H1 (cell line): ENCODE measurements at regions not wholly inside any gene's neighbourhood (a gene's known extent, or its start where the extent isn't known, plus 50 kb on each side); places are given as distances from the start of the nearest gene placed in this dataset.

Experiments used
- CTCF ChIA-PET: fragments of 300-600 bp; sonication (Branson Sonifier 250); formaldehyde crosslinking; loops from one replicate; lab custom pipeline; 2021; ENCODE audit not compliant: partially characterized antibody; lab: Charles Lee
- POLR2A ChIA-PET: fragments of 300-600 bp; sonication (Branson Sonifier 250); formaldehyde crosslinking; loops from one replicate; lab custom pipeline; 2021; ENCODE audit warnings: inconsistent platforms; ENCODE audit not compliant: partially characterized antibody; lab: Charles Lee
- DNase-seq, 2 experiments: peaks; one replicate each; pipeline versions ENCODE4 v3.0.0 to v3.0.0-alpha.2; 2010 to 2022; ENCODE audit warnings: low spot score in 2 of 2, low read depth in 1 of 2, mixed read lengths in 1 of 2
- FAIRE-seq: peaks from 2 replicates; lab custom pipeline; 2011; peaks lifted over from hg19 to GRCh38; lab: Jason Lieb, UNC
- H2AFZ ChIP-seq: 2 replicates; pipeline ENCODE4 v1.8.1; 2012; ENCODE audit warnings: low read length, inconsistent platforms
- H2AK5ac ChIP-seq: 2 replicates; pipeline ENCODE4 v1.6.1; 2013; ENCODE audit warnings: low read depth, low read length
- H2BK120ac ChIP-seq: replicated peaks from 2 replicates; pipeline ENCODE3; 2013; ENCODE audit warnings: low read depth, low read length, inconsistent platforms
- H2BK12ac ChIP-seq: 2 replicates; pipeline ENCODE4 v1.6.1; 2013; ENCODE audit warnings: low read depth, low read length
- H2BK15ac ChIP-seq: 2 replicates; pipeline ENCODE4 v1.6.1; 2013; ENCODE audit warnings: low read length
- H2BK20ac ChIP-seq: 2 replicates; pipeline ENCODE4 v1.6.1; 2013; ENCODE audit warnings: low read length
- H2BK5ac ChIP-seq: 2 replicates; pipeline ENCODE4 v1.6.1; 2013; ENCODE audit warnings: low read depth, low read length
- H3K14ac ChIP-seq: 2 replicates; pipeline ENCODE4 v1.6.1; 2013; ENCODE audit warnings: inconsistent platforms; ENCODE audit not compliant: insufficient read length
- H3K18ac ChIP-seq: 2 replicates; pipeline ENCODE4 v1.6.1; 2013; ENCODE audit warnings: low read length; ENCODE audit errors: extremely low read depth
- H3K23ac ChIP-seq: 2 replicates; pipeline ENCODE4 v1.6.1; 2013; ENCODE audit warnings: inconsistent platforms; ENCODE audit not compliant: insufficient read length
- H3K23me2 ChIP-seq: 2 replicates; pipeline ENCODE4 v1.6.1; 2013; ENCODE audit warnings: low read depth, low read length
- H3K27ac ChIP-seq: 2 replicates; pipeline ENCODE4 v1.6.1; 2011; ENCODE audit warnings: low read depth, low read length, inconsistent platforms
- H3K27me3 ChIP-seq, 4 experiments: replicated peaks in 1 of 4; 1 replicate in 1 of 4; 2 replicates in 3 of 4; pipeline versions ENCODE4 v1.6.1 to v1.8.1; 2011 to 2013; ENCODE audit warnings: low read length in 3 of 4, mild to moderate bottlenecking in 3 of 4, inconsistent platforms in 2 of 4, mixed read lengths in 2 of 4, moderate library complexity in 1 of 4; ENCODE audit not compliant: control insufficient read depth in 3 of 4, insufficient read depth in 3 of 4; ENCODE audit errors: extremely low read depth in 1 of 4
- H3K36me3 ChIP-seq, 4 experiments: 2 replicates each; pipeline versions ENCODE4 v1.6.1 to v1.8.1; 2011 to 2013; ENCODE audit warnings: mild to moderate bottlenecking in 4 of 4, low read length in 3 of 4, moderate library complexity in 2 of 4, control low read depth in 1 of 4, inconsistent platforms in 1 of 4; ENCODE audit not compliant: insufficient read depth in 4 of 4, control insufficient read depth in 2 of 4
- H3K4ac ChIP-seq: replicated peaks from 2 replicates; pipeline ENCODE3; 2013; ENCODE audit warnings: low read length, low read depth, mixed read lengths, inconsistent platforms; ENCODE audit not compliant: insufficient read length
- H3K4me1 ChIP-seq, 4 experiments: replicated peaks in 1 of 4; 1 replicate in 1 of 4; 2 replicates in 3 of 4; pipeline versions ENCODE4 v1.6.1 to v1.8.1; 2011 to 2013; ENCODE audit warnings: low read length in 3 of 4, inconsistent platforms in 2 of 4, mixed read lengths in 1 of 4; ENCODE audit not compliant: insufficient read depth in 4 of 4, control insufficient read depth in 3 of 4
- H3K4me2 ChIP-seq, 2 experiments: 2 replicates each; pipeline versions ENCODE4 v1.6.1 to v1.8.1; 2011 to 2013; ENCODE audit warnings: low read depth in 2 of 2, low read length in 2 of 2, control low read depth in 1 of 2, inconsistent platforms in 1 of 2, mild to moderate bottlenecking in 1 of 2; ENCODE audit not compliant: insufficient read depth in 1 of 2
- H3K4me3 ChIP-seq, 4 experiments: fragments of 200-600, 300-600 bp in 1 of 4; sonication (generic), shearing (Covaris generic), sonication (Bioruptor Twin) in 1 of 4; 2 replicates each; pipeline versions ENCODE4 v1.5.1 to v1.8.1; 2011 to 2016; ENCODE audit warnings: low read length in 4 of 4, low read depth in 3 of 4, control low read depth in 2 of 4, inconsistent platforms in 2 of 4, mild to moderate bottlenecking in 2 of 4, mixed read lengths in 1 of 4, moderate library complexity in 1 of 4; ENCODE audit not compliant: insufficient read depth in 2 of 4; ENCODE audit errors: extremely low read depth in 1 of 4
- H3K56ac ChIP-seq: replicated peaks from 2 replicates; pipeline ENCODE3; 2013; ENCODE audit warnings: low read depth, mild to moderate bottlenecking, mixed read lengths, low read length, inconsistent platforms; ENCODE audit not compliant: insufficient read length
- H3K79me1 ChIP-seq: 2 replicates; pipeline ENCODE4 v1.6.1; 2013; ENCODE audit warnings: low read depth, low read length, control low read depth
- H3K79me2 ChIP-seq, 2 experiments: 2 replicates each; pipeline versions ENCODE4 v1.6.1 to v1.8.1; 2012 to 2013; ENCODE audit warnings: low read length in 2 of 2, mild to moderate bottlenecking in 2 of 2, inconsistent platforms in 1 of 2; ENCODE audit not compliant: insufficient read depth in 2 of 2, control insufficient read depth in 1 of 2
- H3K9ac ChIP-seq, 4 experiments: replicated peaks in 1 of 4; 1 replicate in 1 of 4; 2 replicates in 3 of 4; pipeline versions ENCODE4 v1.6.1 to v1.8.1; 2011 to 2013; ENCODE audit warnings: low read depth in 3 of 4, low read length in 3 of 4, control low read depth in 2 of 4, mild to moderate bottlenecking in 2 of 4, moderate library complexity in 2 of 4, inconsistent platforms in 1 of 4; ENCODE audit errors: extremely low read depth in 1 of 4
- H3K9me3 ChIP-seq, 2 experiments: 2 replicates each; pipeline versions ENCODE4 v1.6.1 to v1.8.1; 2012 to 2013; ENCODE audit warnings: mild to moderate bottlenecking in 2 of 2, moderate library complexity in 2 of 2, control low read depth in 1 of 2, inconsistent platforms in 1 of 2, low read depth in 1 of 2, low read length in 1 of 2, mixed read lengths in 1 of 2; ENCODE audit not compliant: insufficient read depth in 2 of 2
- H4K20me1 ChIP-seq, 2 experiments: replicated peaks in 1 of 2; 2 replicates each; pipeline versions ENCODE3 to v1.8.1; 2011 to 2013; ENCODE audit warnings: inconsistent platforms in 2 of 2, low read length in 2 of 2, mild to moderate bottlenecking in 1 of 2; ENCODE audit not compliant: insufficient read depth in 2 of 2, control insufficient read depth in 1 of 2
- H4K5ac ChIP-seq: 2 replicates; pipeline ENCODE4 v1.6.1; 2013; ENCODE audit warnings: low read length, low read depth, mixed read lengths, inconsistent platforms; ENCODE audit not compliant: insufficient read length
- H4K8ac ChIP-seq: 2 replicates; pipeline ENCODE4 v1.8.0; 2013; ENCODE audit warnings: mild to moderate bottlenecking, moderate library complexity, low read length, inconsistent platforms; ENCODE audit not compliant: insufficient read depth; ENCODE audit errors: extremely low read depth
- H4K91ac ChIP-seq: replicated peaks from 2 replicates; pipeline ENCODE3; 2013; ENCODE audit warnings: low read length, mixed read lengths, inconsistent platforms; ENCODE audit not compliant: insufficient read length
- MAX ChIP-seq: IDR thresholded peaks from 2 replicates; pipeline ENCODE4 v1.6.1; 2012; ENCODE audit warnings: inconsistent platforms
- TCF12 ChIP-seq: IDR thresholded peaks from 2 replicates; pipeline ENCODE4 v1.6.1; 2011; ENCODE audit warnings: low read depth, mild to moderate bottlenecking, low read length
- WGBS, 2 experiments: shearing (Covaris generic) in 1 of 2; methylation state at CpG; one replicate each; pipeline versions ENCODE4 v1.1.6 to v1.1.7; 2013 to 2015; ENCODE audit warnings: low lambda C conversion rate in 2 of 2, mixed read lengths in 2 of 2, inconsistent platforms in 1 of 2, low coverage in 1 of 2, missing lambda C conversion rate in 1 of 2; ENCODE audit not compliant: insufficient replicate concordance in 2 of 2, insufficient coverage in 1 of 2, insufficient read length in 1 of 2; ENCODE audit errors: extremely low coverage in 1 of 2, missing lambda C conversion rate in 1 of 2; 5-methylcytosine and 5-hydroxymethylcytosine counted together

- Histone ChIP-seq H3K23me2 (no peaks in the 10 kb centered on the region; the same call in 1 of the 2 replicates), H3K18ac (no peak overlapping the region), H3K79me1 (no peaks in the 10 kb centered on the region), H3K56ac (no peak overlapping the region), H3K79me2 (no peaks in the 10 kb centered on the region), H4K8ac (no peak overlapping the region; the same call in 1 of the 2 replicates), H3K27me3 (no peaks in the 10 kb centered on the region), H2BK5ac (no peak overlapping the region), H3K4ac (no peak overlapping the region), H2AK5ac (no peak overlapping the region), H4K5ac (no peak overlapping the region), H3K4me3 (no peak overlapping the region), H4K20me1 (no peaks in the 10 kb centered on the region), H3K4me1 (peaks cover 0 to 2% (median 0%) of the 10 kb centered on the region in 4 experiments; a peak in 2 of 7 replicates), H4K91ac (no peak overlapping the region), H3K27ac (no peak overlapping the region), H3K9me3 (no peaks in the 10 kb centered on the region), H2BK12ac (no peak overlapping the region), H3K36me3 (no peaks in the 10 kb centered on the region), H3K9ac (no peak overlapping the region), H3K4me2 (no peak overlapping the region), H3K23ac (no peak overlapping the region), H2BK15ac (no peak overlapping the region), H2AFZ (no peak overlapping the region), H2BK20ac (no peak overlapping the region), H2BK120ac (no peak overlapping the region), H3K14ac (no peak overlapping the region)
- WGBS, 2 experiments, result 86% methylated on average over 8 of the region's 8 CpGs; no CpG with 5 or more reads in 1 of the 2 experiments
- DNase-seq (no peak), FAIRE-seq (no peak)
- CTCF ChIA-PET, result no interaction called here
- POLR2A ChIA-PET, result no interaction called here
- TF ChIP-seq TCF12 (no peak), MAX (no peak)
Measured at GRCh38 chr6:3566812-3567211, 110.0 kb upstream of the SLC22A23 start.
